ENCODE measurements at regions not wholly inside any gene's neighbourhood (a gene's known extent, or its start where the extent isn't known, plus 50 kb on each side); places are given as distances from the start of the nearest gene placed in this dataset.

DNA sequence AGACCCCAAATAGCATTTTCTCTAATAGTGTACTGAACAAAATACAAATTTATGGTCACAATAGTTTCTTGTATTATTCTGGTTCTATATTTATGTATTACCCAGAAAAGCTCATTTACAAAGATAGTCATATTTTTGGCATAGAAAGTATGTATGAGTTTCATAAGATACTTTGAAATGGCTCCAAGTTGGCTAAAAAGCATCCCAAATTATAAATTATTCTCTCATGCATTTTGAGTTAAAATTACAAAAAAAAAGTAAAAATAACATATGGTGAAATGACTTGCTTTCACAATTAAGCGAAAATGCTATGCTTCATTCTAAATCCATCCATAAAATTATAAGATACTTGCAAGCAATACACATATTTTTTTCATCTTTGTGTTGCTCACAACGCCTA lies 530.7 kb downstream of the ZNF804A start:
- Histone ChIP-seq H3K4me3 (no peak overlapping the region), H3K4me1 (no peaks in the 10 kb centered on the region), H3K27me3 (no peaks in the 10 kb centered on the region), H3K36me3 (no peaks in the 10 kb centered on the region), H3K9me3 (peaks cover 0 to 6% of the 10 kb centered on the region in 2 donors), H3K27ac (no peak overlapping the region)
- no peak for DNase-seq
- ATAC-seq: no peak
- intact Hi-C loops (cut with DNase I): no loop called here
- TF ChIP-seq, protein P1, sequence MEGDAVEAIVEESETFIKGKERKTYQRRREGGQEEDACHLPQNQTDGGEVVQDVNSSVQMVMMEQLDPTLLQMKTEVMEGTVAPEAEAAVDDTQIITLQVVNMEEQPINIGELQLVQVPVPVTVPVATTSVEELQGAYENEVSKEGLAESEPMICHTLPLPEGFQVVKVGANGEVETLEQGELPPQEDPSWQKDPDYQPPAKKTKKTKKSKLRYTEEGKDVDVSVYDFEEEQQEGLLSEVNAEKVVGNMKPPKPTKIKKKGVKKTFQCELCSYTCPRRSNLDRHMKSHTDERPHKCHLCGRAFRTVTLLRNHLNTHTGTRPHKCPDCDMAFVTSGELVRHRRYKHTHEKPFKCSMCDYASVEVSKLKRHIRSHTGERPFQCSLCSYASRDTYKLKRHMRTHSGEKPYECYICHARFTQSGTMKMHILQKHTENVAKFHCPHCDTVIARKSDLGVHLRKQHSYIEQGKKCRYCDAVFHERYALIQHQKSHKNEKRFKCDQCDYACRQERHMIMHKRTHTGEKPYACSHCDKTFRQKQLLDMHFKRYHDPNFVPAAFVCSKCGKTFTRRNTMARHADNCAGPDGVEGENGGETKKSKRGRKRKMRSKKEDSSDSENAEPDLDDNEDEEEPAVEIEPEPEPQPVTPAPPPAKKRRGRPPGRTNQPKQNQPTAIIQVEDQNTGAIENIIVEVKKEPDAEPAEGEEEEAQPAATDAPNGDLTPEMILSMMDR (IDR thresholded peaks at IDR 0.05): no peak

DNA sequence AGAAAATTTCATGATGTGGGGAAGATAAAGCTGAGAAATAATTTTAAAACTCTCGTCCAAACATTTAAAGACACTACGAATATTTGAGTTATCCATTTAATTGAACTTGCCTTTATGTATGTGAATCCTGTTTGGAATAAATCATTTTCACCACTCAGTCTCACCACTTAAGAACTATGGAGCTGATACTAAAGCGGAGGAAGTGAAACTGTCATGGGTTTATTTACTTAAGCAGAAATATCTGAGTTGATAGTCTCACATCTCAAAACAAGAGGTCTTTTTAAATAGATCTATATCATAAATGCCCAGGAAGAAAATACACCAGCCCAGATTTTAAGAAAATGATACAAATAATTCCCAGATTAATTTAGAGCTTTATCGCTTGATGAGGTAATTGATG lies 532.4 kb downstream of the ZNF804A start:
- no peaks in the 10 kb centered on the region for H3K27me3 ChIP-seq
- ATAC-seq (no peak), DNase-seq (no peak)
- no peaks in the 10 kb centered on the region for H3K4me1 ChIP-seq
- H3K36me3 ChIP-seq: no peaks in the 10 kb centered on the region
- no peak overlapping the region for H3K4me3 ChIP-seq
- H3K27ac ChIP-seq: no peak overlapping the region
- TF ChIP-seq, protein P1 (IDR thresholded peaks at IDR 0.05): no peak
- peaks cover 0 to 6% of the 10 kb centered on the region in 2 donors for H3K9me3 ChIP-seq
- intact Hi-C loops (cut with DNase I): no loop called here

DNA sequence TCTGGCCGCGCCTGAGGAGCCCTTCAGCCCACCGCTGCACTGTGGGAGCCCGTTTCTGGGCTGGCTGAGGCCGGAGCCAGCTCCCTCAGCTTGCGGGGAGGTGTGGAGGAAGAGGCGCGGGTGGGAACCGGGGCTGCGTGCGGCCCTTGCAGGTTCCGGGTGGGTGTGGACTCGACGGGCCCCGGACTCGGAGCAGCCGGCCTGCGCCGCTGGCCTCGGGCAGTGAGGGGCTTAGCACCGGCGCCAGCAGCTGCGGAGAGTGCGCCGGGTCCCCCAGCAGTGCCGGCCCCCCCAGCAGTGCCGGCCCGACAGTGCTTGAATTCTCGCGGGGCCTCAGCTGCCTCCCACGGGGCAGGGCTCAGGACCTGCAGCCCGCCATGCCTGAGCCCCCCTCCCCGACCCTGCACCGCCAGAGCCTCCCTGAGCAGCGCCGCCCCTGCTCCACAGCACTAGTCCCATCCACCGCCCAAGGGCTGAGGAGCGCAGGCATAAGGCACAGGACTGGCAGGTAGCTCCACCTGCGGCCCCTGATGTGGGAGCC lies 534.2 kb downstream of the ZNF804A start:
- Histone ChIP-seq H3K4me3 (no peak overlapping the region), H3K27me3 (no peaks in the 10 kb centered on the region), H3K36me3 (no peaks in the 10 kb centered on the region), H3K27ac (no peak overlapping the region), H3K9me3 (peaks cover 0 to 6% of the 10 kb centered on the region in 2 donors), H3K4me1 (no peaks in the 10 kb centered on the region)
- intact Hi-C loops (cut with DNase I): no loop called here
- TF ChIP-seq, protein P1 (IDR thresholded peaks at IDR 0.05): no peak
- ATAC-seq (no peak), DNase-seq (peak in 1 of 4 donors; percentile 75)

DNA sequence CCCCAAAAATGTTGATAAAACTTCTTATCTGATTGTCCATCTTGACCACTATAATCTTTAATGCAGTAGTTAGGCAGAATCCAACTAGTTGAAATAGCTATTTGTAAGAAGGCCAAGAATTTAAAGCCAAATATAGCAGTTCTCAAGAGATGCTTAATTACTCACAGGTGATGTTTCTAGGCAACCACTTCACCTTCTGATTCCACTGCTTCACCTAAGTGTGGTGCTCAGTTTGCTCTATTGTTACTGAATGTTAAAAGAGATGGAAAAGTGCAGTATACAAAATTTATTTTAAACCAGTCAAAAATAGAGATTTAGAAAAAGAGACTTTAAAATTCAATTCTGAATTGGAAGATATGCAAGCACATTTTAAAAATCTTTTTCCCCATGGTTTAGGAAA lies 539.4 kb downstream of the ZNF804A start:
- H3K36me3 ChIP-seq: no peaks in the 10 kb centered on the region
- H3K27ac ChIP-seq: no peak overlapping the region
- no peak overlapping the region for H3K4me3 ChIP-seq
- no peaks in the 10 kb centered on the region for H3K27me3 ChIP-seq
- no peaks in the 10 kb centered on the region for H3K4me1 ChIP-seq
- TF ChIP-seq, protein P1 (IDR thresholded peaks at IDR 0.05): no peak
- H3K9me3 ChIP-seq: peaks cover 0 to 1% of the 10 kb centered on the region in 2 donors
- ATAC-seq (no peak), DNase-seq (no peak)
- intact Hi-C loops (cut with DNase I): no loop called here

DNA sequence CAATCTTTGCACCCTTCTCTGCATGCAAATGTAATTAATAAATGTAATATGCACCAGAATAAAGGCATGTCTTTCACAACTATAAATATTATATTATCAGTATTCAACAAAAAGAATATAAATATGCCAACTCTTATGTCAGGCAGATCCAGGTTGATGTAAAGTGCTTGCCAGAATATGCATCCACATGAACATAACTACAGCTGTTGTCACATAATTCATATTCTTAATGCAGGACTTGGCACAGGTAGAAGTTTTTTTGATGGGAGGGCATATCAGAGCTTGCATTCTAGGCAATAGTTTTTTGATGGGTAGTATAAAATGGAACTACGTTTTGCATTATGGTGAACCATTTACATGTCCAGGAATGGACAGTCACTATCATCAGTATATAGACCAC lies 544.3 kb downstream of the ZNF804A start:
- H3K27me3 ChIP-seq: no peaks in the 10 kb centered on the region
- TF ChIP-seq, protein P1 (IDR thresholded peaks at IDR 0.05): no peak
- H3K4me1 ChIP-seq: no peaks in the 10 kb centered on the region
- no peaks in the 10 kb centered on the region for H3K9me3 ChIP-seq
- H3K4me3 ChIP-seq: no peak overlapping the region
- H3K27ac ChIP-seq: no peak overlapping the region
- no peaks in the 10 kb centered on the region for H3K36me3 ChIP-seq
- ATAC-seq: no peak
- DNase-seq: no peak
- intact Hi-C loops (cut with DNase I): no loop called here

All from left lung (tissue), 4 donors.